A549 (cell line): ENCODE measurements at regions not wholly inside any gene's neighbourhood (a gene's known extent, or its start where the extent isn't known, plus 50 kb on each side); places are given as distances from the start of the nearest gene placed in this dataset.

ENCODE experiments used
- ATAC-seq, 2 experiments: fragments of 200-7000 bp in 1 of 2; fragments of >200 bp in 1 of 2; cut with Nextera tagmentation in 1 of 2; cut with Tn5 transposase in 1 of 2; 3 replicates each; pipeline versions ENCODE4 v1.8.0 to v1.9.1; 2018 to 2020; ENCODE audit warnings: mild to moderate bottlenecking in 1 of 2, moderate library complexity in 1 of 2
- CTCF ChIA-PET: fragments of 300-600 bp; sonication (Branson Sonifier 250); formaldehyde crosslinking; extraction: SDS; loops from one replicate; lab custom pipeline; 2021; ENCODE audit warnings: antibody characterized with exemption, inconsistent platforms; lab: Yijun Ruan, JAX
- POLR2A ChIA-PET: fragments of 350-600 bp; formaldehyde crosslinking; extraction: SDS; loops from one replicate; lab custom pipeline; 2021; ENCODE audit warnings: antibody characterized with exemption, inconsistent platforms; lab: Yijun Ruan, JAX
- DNase-seq, 2 experiments: peaks; one replicate each; pipeline versions ENCODE4 v3.0.0 to v3.0.0-alpha.2; 2011 to 2016; ENCODE audit warnings: low read depth in 1 of 2, low spot score in 1 of 2
- FAIRE-seq: peaks from 2 replicates; lab custom pipeline; 2011; peaks lifted over from hg19 to GRCh38; lab: Jason Lieb, UNC
- H3K27ac ChIP-seq, 2 experiments: fragments of >200 bp; sonication (Bioruptor Twin); formaldehyde crosslinking; 3 replicates each; pipeline ENCODE4 v1.5.1; 2016 to 2017
- H3K4me1 ChIP-seq: fragments of >200 bp; sonication (Bioruptor Twin); formaldehyde crosslinking; 3 replicates; pipeline ENCODE4 v1.6.1; 2016
- H3K4me2 ChIP-seq: fragments of >200 bp; sonication (Bioruptor Twin); formaldehyde crosslinking; 3 replicates; pipeline ENCODE4 v1.6.1; 2016
- H3K4me3 ChIP-seq: fragments of >200 bp; sonication (Bioruptor Twin); formaldehyde crosslinking; 3 replicates; pipeline ENCODE4 v1.5.1; 2016
- H3K9me3 ChIP-seq: fragments of >200 bp; sonication (Bioruptor Twin); formaldehyde crosslinking; 3 replicates; pipeline ENCODE4 v1.6.1; 2016
- CHD2 ChIP-seq: fragments of 150-350 bp; IDR thresholded peaks from 2 replicates; pipeline ENCODE4 v1.6.1; 2014; ENCODE audit warnings: low read length; ENCODE audit not compliant: partially characterized antibody
- CHD4 ChIP-seq: fragments of 200-600 bp; sonication (generic); IDR thresholded peaks from 2 replicates; pipeline ENCODE4 v1.6.1; 2016; ENCODE audit warnings: antibody characterized with exemption, mild to moderate bottlenecking, borderline replicate concordance
- EP300 ChIP-seq, 2 experiments: fragments of >200 bp; sonication (Bioruptor Twin); formaldehyde crosslinking; IDR thresholded peaks; 2 replicates in 1 of 2; 3 replicates in 1 of 2; pipeline ENCODE4 v1.6.1; 2016 to 2017
- FOSL2 ChIP-seq, 2 experiments: fragments of 450-650 bp in 1 of 2; fragments of >200 bp in 1 of 2; sonication (Bioruptor Twin) in 1 of 2; formaldehyde crosslinking; IDR thresholded peaks; 2 replicates each; pipeline versions ENCODE4 v1.5.0 to v1.6.1; 2016 to 2020; ENCODE audit warnings: mild to moderate bottlenecking in 1 of 2, moderate library complexity in 1 of 2
- GATA3 ChIP-seq: IDR thresholded peaks from 2 replicates; pipeline ENCODE4 v1.6.1; 2012; ENCODE audit warnings: borderline replicate concordance
- HDAC2 ChIP-seq: fragments of 200-600 bp; sonication (generic); IDR thresholded peaks from 2 replicates; pipeline ENCODE4 v1.6.1; 2016
- HOXA7 ChIP-seq: fragments of 250-450 bp; sonication (Bioruptor Pico); IDR thresholded peaks from 2 replicates; pipeline ENCODE4 v1.5.0; 2020; ENCODE audit warnings: mild to moderate bottlenecking, moderate library complexity
- HOXB13 ChIP-seq: fragments of 250-450 bp; sonication (Bioruptor Pico); IDR thresholded peaks from 2 replicates; pipeline ENCODE4 v1.5.0; 2020; ENCODE audit warnings: low read depth, mild to moderate bottlenecking, moderate library complexity
- JUN ChIP-seq, 2 experiments: fragments of >200 bp; sonication (Bioruptor Twin); formaldehyde crosslinking; IDR thresholded peaks; 2 replicates in 1 of 2; 3 replicates in 1 of 2; pipeline ENCODE4 v1.6.1; 2016 to 2017
- MAZ ChIP-seq: fragments of 150-350 bp; IDR thresholded peaks from 2 replicates; pipeline ENCODE4 v1.6.1; 2014; ENCODE audit warnings: antibody characterized with exemption, low read depth, low read length, borderline replicate concordance
- MYC ChIP-seq: IDR thresholded peaks from 2 replicates; pipeline ENCODE4 v1.6.1; 2012; ENCODE audit warnings: mild to moderate bottlenecking, inconsistent platforms, low read length, improper control_type of control experiment, borderline replicate concordance
- POLR2A ChIP-seq: IDR thresholded peaks from 2 replicates; pipeline ENCODE4 v1.6.1; 2012; ENCODE audit warnings: mild to moderate bottlenecking, low read length
- POLR2AphosphoS2 ChIP-seq: conservative IDR thresholded peaks from 2 replicates; pipeline ENCODE4 v1.6.1; 2012; ENCODE audit warnings: low read length, improper control_type of control experiment, inconsistent platforms
- RAD21 ChIP-seq, 2 experiments: fragments of >200 bp in 1 of 2; sonication (Bioruptor Twin) in 1 of 2; formaldehyde crosslinking in 1 of 2; IDR thresholded peaks in 1 of 2; conservative IDR thresholded peaks in 1 of 2; 2 replicates in 1 of 2; 3 replicates in 1 of 2; pipeline ENCODE4 v1.6.1; 2012 to 2018; ENCODE audit warnings: inconsistent platforms in 1 of 2
- RARB ChIP-seq: fragments of 250-450 bp; sonication (Bioruptor Pico); IDR thresholded peaks from 2 replicates; pipeline ENCODE4 v1.8.0; 2021; ENCODE audit warnings: mild to moderate bottlenecking, moderate library complexity
- SREBF2 ChIP-seq: fragments of 450-650 bp; IDR thresholded peaks from 2 replicates; pipeline ENCODE4 v1.6.1; 2014; ENCODE audit warnings: mild to moderate bottlenecking, moderate library complexity
- TFCP2L1 ChIP-seq: fragments of 250-450 bp; sonication (Bioruptor Pico); IDR thresholded peaks from 2 replicates; pipeline ENCODE4 v1.5.0; 2021; ENCODE audit warnings: mild to moderate bottlenecking
- ZFP36 ChIP-seq: fragments of 450-650 bp; IDR thresholded peaks from 2 replicates; pipeline ENCODE4 v1.6.1; 2014; ENCODE audit warnings: borderline replicate concordance; ENCODE audit not compliant: partially characterized antibody
- ZSCAN20 ChIP-seq: fragments of 250-450 bp; sonication (Bioruptor Pico); IDR thresholded peaks from 2 replicates; pipeline ENCODE4 v1.8.0; 2022; ENCODE audit warnings: mild to moderate bottlenecking, moderate library complexity
- WGBS: methylation state at CpG from one replicate; pipeline ENCODE4 v1.1.6; 2017; ENCODE audit errors: missing lambda C conversion rate; 5-methylcytosine and 5-hydroxymethylcytosine counted together
- TF ChIP-seq, protein P1 (sequence below): fragments of 150-350 bp; IDR thresholded peaks from 2 replicates; pipeline ENCODE4 v1.6.1; 2014; ENCODE audit warnings: low read depth, mild to moderate bottlenecking, low read length
- TF ChIP-seq, protein P2 (sequence below): fragments of 450-650 bp; IDR thresholded peaks from 2 replicates; pipeline ENCODE4 v1.6.1; 2014; ENCODE audit warnings: antibody characterized with exemption

DNA sequence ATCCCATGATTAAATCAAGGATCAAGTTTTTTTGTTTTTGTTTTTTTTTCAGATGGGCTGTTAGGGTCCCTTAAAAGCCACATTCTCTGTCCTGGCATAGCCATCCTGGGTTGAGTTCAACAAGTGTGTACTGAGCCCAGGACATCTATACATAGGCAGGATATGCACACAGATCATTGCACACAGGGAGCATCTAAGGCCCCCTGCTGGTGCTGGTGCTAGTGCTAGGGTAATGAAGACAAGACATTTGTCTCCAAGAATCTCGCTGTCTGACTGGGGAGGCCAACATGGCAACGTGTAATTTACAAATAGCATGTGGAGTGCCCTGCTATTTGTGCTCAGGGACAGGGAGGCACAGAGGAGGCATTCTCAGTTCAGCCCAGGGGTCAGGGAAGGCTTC, 124.5 kb downstream of the VAPA start (continued):
- TF ChIP-seq, protein P1, sequence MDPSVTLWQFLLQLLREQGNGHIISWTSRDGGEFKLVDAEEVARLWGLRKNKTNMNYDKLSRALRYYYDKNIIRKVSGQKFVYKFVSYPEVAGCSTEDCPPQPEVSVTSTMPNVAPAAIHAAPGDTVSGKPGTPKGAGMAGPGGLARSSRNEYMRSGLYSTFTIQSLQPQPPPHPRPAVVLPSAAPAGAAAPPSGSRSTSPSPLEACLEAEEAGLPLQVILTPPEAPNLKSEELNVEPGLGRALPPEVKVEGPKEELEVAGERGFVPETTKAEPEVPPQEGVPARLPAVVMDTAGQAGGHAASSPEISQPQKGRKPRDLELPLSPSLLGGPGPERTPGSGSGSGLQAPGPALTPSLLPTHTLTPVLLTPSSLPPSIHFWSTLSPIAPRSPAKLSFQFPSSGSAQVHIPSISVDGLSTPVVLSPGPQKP: no peak
- TF ChIP-seq RARB (CRISPR knock-in tag) (no peak), MYC (no peak), TFCP2L1 (CRISPR knock-in tag) (no peak), SREBF2 (no peak), CHD4 (no peak), MAZ (no peak), HOXB13 (CRISPR knock-in tag) (no peak)
- TF ChIP-seq, all 56 proteins: peak for 0

DNA sequence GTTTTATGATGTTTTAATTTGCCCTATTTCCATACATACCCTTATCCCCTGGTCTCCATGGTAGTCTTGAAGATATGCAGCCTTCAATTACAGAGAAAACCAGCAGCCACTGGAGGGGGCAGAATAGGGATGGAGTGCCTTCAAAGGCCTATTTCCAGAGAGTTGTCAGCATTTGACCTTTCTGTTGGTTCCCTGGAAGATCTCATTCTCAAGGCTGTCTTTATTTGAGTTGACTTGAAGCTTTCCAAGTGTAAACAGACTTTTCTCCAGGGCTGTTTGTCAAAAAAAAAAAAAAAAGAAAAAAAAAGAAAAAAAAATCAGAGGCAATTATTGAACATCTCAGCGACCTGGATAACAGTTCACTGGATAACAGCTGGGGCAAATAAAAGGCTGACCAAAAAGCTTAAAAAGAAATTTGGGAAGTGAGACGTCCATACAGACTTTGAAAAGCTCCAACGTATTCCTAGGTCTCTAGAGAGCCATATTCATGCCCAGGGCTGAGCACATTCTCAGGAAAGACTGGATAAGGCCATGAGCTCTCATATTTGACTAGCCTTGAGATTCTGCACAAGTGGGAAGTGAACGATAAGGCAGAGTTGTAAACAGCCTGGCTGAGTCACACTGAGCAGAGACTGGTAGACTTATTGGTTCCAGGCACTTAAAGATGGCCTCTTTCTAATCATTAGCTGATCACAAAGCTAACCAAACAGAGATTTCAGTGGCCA, 126.6 kb downstream of the VAPA start:
- FAIRE-seq (no peak), DNase-seq (no peak), ATAC-seq (no peak)
- TF ChIP-seq POLR2A (no peak), MYC (no peak), HDAC2 (no peak), HOXA7 (CRISPR knock-in tag) (no peak)
- CTCF ChIA-PET: interaction anchor here (0.6 kb wide), 1 partner anchor 11 kb away, joined by 3 read pairs; no protein-coding TSS in a partner anchor
- H3K27ac ChIP-seq: peak overlapping the region in 1 of 2 experiments; percentile 48; a peak in 1 of 6 replicates
- WGBS: 13% methylated on average over 4 of the region's 4 CpGs
- no peaks in the 10 kb centered on the region for H3K9me3 ChIP-seq
- POLR2A ChIA-PET: no interaction called here
- no peak overlapping the region for H3K4me2 ChIP-seq
- H3K4me1 ChIP-seq: no peaks in the 10 kb centered on the region
- no peak overlapping the region for H3K4me3 ChIP-seq

DNA sequence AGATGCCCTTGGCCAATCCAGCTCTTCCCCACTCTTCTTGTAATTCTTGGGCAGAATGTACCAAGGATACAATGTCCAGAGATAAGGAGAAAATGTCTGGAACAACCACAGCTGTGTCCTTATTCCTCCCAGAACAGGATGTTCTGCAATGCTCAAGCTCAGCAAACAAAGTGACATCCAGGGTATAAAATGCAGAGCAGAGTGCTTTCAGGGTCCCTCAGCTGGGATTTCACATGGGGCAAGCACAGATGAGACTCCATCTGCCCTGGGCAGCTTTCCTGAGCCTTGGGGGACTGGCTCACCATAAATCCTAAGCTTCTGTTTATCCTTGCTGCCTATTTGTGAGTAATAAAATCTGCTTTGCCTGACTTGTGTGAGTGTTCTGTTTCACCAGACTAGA, 127.4 kb downstream of the VAPA start:
- CTCF ChIA-PET: interaction anchor here (0.6 kb wide), 1 partner anchor 11 kb away, joined by 3 read pairs; no protein-coding TSS in a partner anchor
- TF ChIP-seq ZFP36 (no peak), SREBF2 (no peak), CHD4 (no peak), POLR2AphosphoS2 (no peak), GATA3 (no peak), RARB (CRISPR knock-in tag) (no peak), CHD2 (no peak), MAZ (no peak), HDAC2 (no peak), ZSCAN20 (CRISPR knock-in tag) (no peak), JUN (IDR thresholded peaks at IDR 0.05) (no peak), HOXB13 (CRISPR knock-in tag) (no peak), FOSL2 (IDR thresholded peaks at IDR 0.05) (no peak), FOSL2 (CRISPR knock-in tag; IDR thresholded peaks at IDR 0.05) (no peak), EP300 (IDR thresholded peaks at IDR 0.05) (no peak), RAD21 (conservative IDR thresholded peaks at IDR 0.05 in 1 of 2, IDR thresholded peaks at IDR 0.05 in 1 of 2) (no peak)
- TF ChIP-seq, protein P2, sequence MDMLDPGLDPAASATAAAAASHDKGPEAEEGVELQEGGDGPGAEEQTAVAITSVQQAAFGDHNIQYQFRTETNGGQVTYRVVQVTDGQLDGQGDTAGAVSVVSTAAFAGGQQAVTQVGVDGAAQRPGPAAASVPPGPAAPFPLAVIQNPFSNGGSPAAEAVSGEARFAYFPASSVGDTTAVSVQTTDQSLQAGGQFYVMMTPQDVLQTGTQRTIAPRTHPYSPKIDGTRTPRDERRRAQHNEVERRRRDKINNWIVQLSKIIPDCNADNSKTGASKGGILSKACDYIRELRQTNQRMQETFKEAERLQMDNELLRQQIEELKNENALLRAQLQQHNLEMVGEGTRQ: no peak
- TF ChIP-seq, protein P1: no peak
- no peak for FAIRE-seq
- no peak for ATAC-seq
- H3K4me1 ChIP-seq: no peaks in the 10 kb centered on the region
- DNase-seq: no peak
- POLR2A ChIA-PET: no interaction called here
- H3K4me3 ChIP-seq: no peak overlapping the region
- no peaks in the 10 kb centered on the region for H3K9me3 ChIP-seq
- H3K27ac ChIP-seq: no peak overlapping the region; a peak in 1 of 6 replicates
- no peak overlapping the region for H3K4me2 ChIP-seq
